PFSK-1 (cell line): ENCODE measurements at regions not wholly inside any gene's neighbourhood (a gene's known extent, or its start where the extent isn't known, plus 50 kb on each side); places are given as distances from the start of the nearest gene placed in this dataset.

Experiments
- FOXP2 ChIP-seq: optimal IDR thresholded peaks from 2 replicates; pipeline ENCODE3; 2011; ENCODE audit warnings: borderline replicate concordance, control low read depth, inconsistent platforms; ENCODE audit not compliant: insufficient read depth; ENCODE audit errors: extremely low read length, extremely low read depth
- POLR2AphosphoS5 ChIP-seq: IDR thresholded peaks from 2 replicates; pipeline ENCODE4 v1.6.1; 2012; ENCODE audit warnings: low read depth, mild to moderate bottlenecking, control low read depth, low read length, moderate library complexity
- REST ChIP-seq, 2 experiments: IDR thresholded peaks; 2 replicates each; pipeline versions ENCODE4 v1.6.1 to v1.8.0; 2011 to 2012; ENCODE audit warnings: low read depth in 2 of 2, low read length in 2 of 2, control low read depth in 1 of 2, inconsistent platforms in 1 of 2, mild to moderate bottlenecking in 1 of 2, moderate library complexity in 1 of 2; ENCODE audit not compliant: insufficient read depth in 1 of 2
- SIN3A ChIP-seq: IDR thresholded peaks from 2 replicates; pipeline ENCODE4 v1.6.1; 2012; ENCODE audit warnings: mild to moderate bottlenecking, low read length, moderate library complexity, borderline replicate concordance; ENCODE audit not compliant: insufficient read depth
- TAF1 ChIP-seq: IDR thresholded peaks from 2 replicates; pipeline ENCODE4 v1.6.1; 2012; ENCODE audit warnings: low read length, control low read depth, borderline replicate concordance; ENCODE audit not compliant: insufficient read depth

DNA sequence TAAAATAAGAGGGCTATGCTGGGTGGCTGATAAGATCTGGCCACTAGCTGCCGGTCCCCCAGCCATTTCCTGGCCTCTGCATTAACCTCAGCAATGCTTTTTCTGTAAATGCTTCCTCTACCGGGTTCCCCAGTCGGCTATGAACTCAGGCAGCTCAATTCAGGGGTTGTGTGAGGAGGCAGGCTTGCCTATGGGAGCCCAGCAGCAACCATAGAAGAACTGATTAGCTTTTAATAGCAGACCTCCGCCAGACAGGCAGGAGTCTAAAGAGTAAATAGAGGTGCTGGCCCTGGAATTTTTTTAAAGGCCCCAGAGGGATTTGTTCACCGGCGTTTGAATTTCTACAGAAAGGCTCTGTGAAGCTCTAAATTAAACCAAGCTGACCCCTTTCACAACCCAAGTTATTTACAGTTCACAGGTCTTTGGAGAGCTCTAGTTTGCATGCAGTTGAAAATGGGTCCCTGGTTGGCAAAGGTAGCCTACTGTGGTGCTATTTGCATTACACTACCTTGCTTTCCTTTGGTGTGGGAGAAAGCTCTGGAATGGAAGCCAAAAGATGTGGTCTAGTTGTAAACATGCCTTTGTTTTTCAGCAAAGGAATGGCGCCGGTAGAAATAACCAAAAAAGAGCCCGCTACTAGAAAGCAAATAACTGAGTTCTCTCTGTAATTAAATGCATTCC, 289.7 kb upstream of the SEMA6A start:
- no peak for TF ChIP-seq FOXP2
- TF ChIP-seq TAF1: no peak
- no peak for TF ChIP-seq POLR2AphosphoS5
- no peak for TF ChIP-seq REST (IDR thresholded peaks at IDR 0.05; ENCODE audit: insufficient read depth in 1 of 2, low read depth in 2 of 2, low read length in 2 of 2)
- no peak for TF ChIP-seq SIN3A

GRCh38 chr5:116862632-116863455, 288.2 kb upstream of the SEMA6A start:
- TF ChIP-seq POLR2AphosphoS5 (no peak), REST (IDR thresholded peaks at IDR 0.05; ENCODE audit: insufficient read depth in 1 of 2, low read depth in 2 of 2, low read length in 2 of 2) (no peak), TAF1 (no peak), SIN3A (no peak)

- TF ChIP-seq SIN3A (no peak), TAF1 (no peak), FOXP2 (no peak), POLR2AphosphoS5 (no peak), REST (IDR thresholded peaks at IDR 0.05; ENCODE audit: insufficient read depth in 1 of 2, low read depth in 2 of 2, low read length in 2 of 2) (no peak)
Observed at GRCh38 chr5:116861666-116862065, 287.0 kb upstream of the SEMA6A start.

DNA sequence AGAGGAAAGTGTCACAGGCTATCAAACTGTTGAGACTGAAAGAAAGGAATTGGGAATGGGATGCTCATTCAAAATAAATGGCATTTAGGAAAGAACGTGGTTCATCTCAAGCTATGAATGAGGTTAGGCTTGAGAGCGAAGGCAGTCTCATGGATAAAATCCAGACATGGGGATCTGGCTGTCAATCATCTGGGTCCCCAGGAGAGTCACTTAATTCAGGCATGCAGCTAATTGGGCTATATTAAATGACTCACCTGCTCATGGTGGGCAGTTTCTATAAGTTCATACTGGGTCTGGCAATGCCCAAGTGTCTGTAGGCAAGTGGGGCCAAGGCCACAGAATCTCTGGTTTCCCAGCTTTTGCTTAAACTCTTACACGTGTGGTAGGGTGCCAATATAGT, 286.5 kb upstream of the SEMA6A start:
- TF ChIP-seq TAF1 (no peak), POLR2AphosphoS5 (no peak), REST (IDR thresholded peaks at IDR 0.05; ENCODE audit: insufficient read depth in 1 of 2, low read depth in 2 of 2, low read length in 2 of 2) (no peak), SIN3A (no peak), FOXP2 (no peak)
